ENCODE measurements at regions not wholly inside any gene's neighbourhood (a gene's known extent, or its start where the extent isn't known, plus 50 kb on each side); places are given as distances from the start of the nearest gene placed in this dataset.

- no peak overlapping the region for H3K27ac ChIP-seq (ENCODE audit: low read depth, low read length)
- WGBS, 3 donors: 77 to 91% (median 88%) methylated on average over 1 of the region's 1 CpG
Observed at GRCh38 chr3:30355622-30356021, 250.8 kb upstream of the TGFBR2 start.

GRCh38 chr3:30356866-30357753, 249.3 kb upstream of the TGFBR2 start:
- WGBS, 3 donors: 84 to 88% (median 86%) methylated on average over 6 of the region's 6 CpGs
- H3K27ac ChIP-seq (ENCODE audit: low read depth, low read length): no peak overlapping the region

- no peak overlapping the region for H3K27ac ChIP-seq (ENCODE audit: low read depth, low read length)
- WGBS, 3 donors: 58 to 93% (median 77%) methylated on average over 2 of the region's 2 CpGs
Observed at GRCh38 chr3:30357897-30358296, 248.5 kb upstream of the TGFBR2 start.

- WGBS, 3 donors: 82 to 93% (median 90%) methylated on average over 3 of the region's 3 CpGs
- H3K27ac ChIP-seq (ENCODE audit: low read depth, low read length): no peak overlapping the region
Observed at GRCh38 chr3:30358871-30359270, 247.5 kb upstream of the TGFBR2 start.

DNA sequence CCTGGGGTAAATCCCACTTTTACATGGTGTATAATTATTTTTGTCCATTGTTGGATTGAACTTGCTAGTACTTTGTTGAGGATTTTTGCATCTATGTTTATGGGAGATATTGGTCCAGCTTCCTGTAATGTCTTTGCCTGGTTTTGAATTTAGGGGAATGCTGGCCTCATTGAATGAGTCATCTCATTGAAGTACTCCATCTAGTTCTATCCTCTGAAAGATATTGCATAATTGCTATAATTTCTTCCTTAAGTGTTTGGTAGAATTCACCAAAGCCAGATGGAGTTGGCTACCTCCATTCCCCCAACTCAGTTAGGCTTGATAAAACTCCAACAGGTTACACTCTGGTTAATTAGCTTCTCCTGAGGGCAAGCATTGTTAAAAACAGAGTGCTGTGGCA, 237.4 kb upstream of the TGFBR2 start:
- H3K27ac ChIP-seq (ENCODE audit: low read depth, low read length): no peak overlapping the region

GRCh38 chr3:30370681-30371271, 235.6 kb upstream of the TGFBR2 start:
- H3K27ac ChIP-seq (ENCODE audit: low read depth, low read length): no peak overlapping the region
- 10 to 50% (median 33%) methylated on average over 5 of the region's 5 CpGs for WGBS, 3 donors

- WGBS, 3 donors: 54 to 62% (median 55%) methylated on average over 3 of the region's 3 CpGs
- H3K27ac ChIP-seq (ENCODE audit: low read depth, low read length): no peak overlapping the region
Observed at GRCh38 chr3:30372837-30373236, 233.6 kb upstream of the TGFBR2 start.

DNA sequence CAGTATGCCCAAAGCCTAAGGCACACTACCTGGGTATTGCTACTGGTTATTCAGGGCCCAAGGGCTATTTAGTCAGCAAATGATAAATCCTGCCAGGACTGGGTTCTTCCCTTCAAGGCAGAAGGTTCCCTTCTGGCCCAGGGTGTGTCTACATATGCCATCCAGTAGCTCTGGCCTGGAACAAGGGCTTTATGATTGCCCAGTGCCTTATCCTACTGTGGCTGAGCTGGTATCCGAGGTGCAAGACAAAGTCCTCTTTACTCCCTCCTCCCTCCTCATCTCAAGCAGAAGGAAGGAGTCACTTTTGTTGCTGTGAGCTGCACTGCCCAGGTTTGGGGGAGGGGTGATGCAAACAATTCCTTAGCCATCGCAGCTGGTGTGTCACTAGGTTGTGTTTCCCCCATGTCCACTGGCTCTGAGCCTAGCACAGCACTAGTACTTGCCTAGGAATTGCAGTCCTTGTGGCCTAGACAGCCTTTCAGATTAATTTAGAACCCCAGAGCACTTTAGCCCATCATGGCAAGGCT, 221.8 kb upstream of the TGFBR2 start:
- WGBS, 3 donors: 82 to 95% (median 88%) methylated on average over 2 of the region's 2 CpGs
- no peak overlapping the region for H3K27ac ChIP-seq (ENCODE audit: low read depth, low read length)

- H3K27ac ChIP-seq (ENCODE audit: low read depth, low read length): no peak overlapping the region
- WGBS, 3 donors: 85 to 88% (median 87%) methylated on average over 4 of the region's 4 CpGs
Observed at GRCh38 chr3:30393079-30393478, 213.3 kb upstream of the TGFBR2 start.

- no peak overlapping the region for H3K27ac ChIP-seq (ENCODE audit: low read depth, low read length)
- WGBS, 3 donors: 77 to 97% (median 80%) methylated on average over 1 of the region's 1 CpG
Observed at GRCh38 chr3:30397030-30397429, 209.4 kb upstream of the TGFBR2 start.

DNA sequence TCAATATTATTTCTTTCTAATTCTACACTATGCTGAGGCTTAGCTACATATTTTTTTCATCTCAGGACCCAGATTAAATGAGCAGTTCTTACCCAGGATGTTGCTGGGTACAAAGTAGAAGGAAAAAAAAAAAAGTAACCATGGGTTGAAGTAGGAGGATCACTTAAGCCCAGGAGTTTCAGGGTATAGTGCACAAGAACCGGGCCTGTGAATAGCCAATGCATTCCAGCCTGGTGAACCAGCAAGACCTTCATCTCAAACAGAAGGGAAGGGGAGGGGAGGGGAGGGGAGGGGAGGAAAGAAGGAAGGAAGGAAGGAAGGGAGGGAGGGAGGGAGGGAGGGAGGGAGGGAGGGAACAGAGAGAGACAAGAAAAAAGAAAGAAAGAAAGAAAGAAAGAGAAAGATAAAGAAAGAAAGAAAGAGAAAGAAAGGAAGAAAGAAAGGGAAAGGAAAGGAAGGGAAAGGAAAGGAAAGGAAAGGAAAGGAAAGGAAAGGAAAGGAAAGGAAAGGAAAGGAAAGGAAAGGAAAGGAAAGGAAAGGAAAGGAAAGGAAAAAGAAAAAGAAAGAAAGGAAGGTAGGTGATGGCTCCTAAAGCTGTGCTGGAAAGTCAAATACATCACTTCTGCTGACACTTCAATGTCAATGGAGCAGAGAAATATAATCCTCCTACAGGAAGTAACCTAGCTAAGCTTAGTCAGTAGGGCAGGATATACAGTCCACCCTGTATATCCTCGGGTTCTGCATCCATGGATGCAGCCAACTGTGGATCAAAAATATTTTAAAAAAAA, 206.8 kb upstream of the TGFBR2 start:
- H3K27ac ChIP-seq (ENCODE audit: low read depth, low read length): no peak overlapping the region
- 84 to 94% (median 91%) methylated on average over 2 of the region's 2 CpGs for WGBS, 3 donors

GRCh38 chr3:30400926-30401325, 205.5 kb upstream of the TGFBR2 start:
- 51 to 66% (median 66%) methylated on average over 3 of the region's 3 CpGs for WGBS, 3 donors
- no peak overlapping the region for H3K27ac ChIP-seq (ENCODE audit: low read depth, low read length)

DNA sequence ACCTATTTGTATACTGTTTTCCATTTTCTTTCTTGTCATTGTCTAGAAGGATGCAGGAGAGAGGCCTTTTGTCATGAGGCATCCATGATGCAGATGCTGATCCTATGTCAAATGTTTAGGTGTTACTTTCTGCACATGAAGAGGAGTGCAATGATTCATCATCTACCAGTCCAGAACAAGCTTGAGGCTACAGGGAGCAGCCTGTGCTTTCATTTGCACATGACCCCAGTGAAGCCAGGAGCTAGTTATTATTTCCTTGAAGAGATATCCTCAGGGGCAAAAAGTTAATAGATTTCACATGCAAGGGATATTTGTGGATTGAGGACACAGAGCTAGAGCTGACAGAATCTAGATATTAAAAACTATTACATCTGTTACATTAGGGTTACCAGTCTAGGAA, 204.4 kb upstream of the TGFBR2 start:
- H3K27ac ChIP-seq (ENCODE audit: low read depth, low read length): no peak overlapping the region

GRCh38 chr3:30407651-30408050, 198.8 kb upstream of the TGFBR2 start:
- WGBS, 3 donors: 93 to 96% (median 95%) methylated on average over 2 of the region's 2 CpGs
- H3K27ac ChIP-seq (ENCODE audit: low read depth, low read length): no peak overlapping the region

GRCh38 chr3:30408105-30408557, 198.3 kb upstream of the TGFBR2 start:
- 54 to 94% (median 82%) methylated on average over 2 of the region's 2 CpGs for WGBS, 3 donors
- no peak overlapping the region for H3K27ac ChIP-seq (ENCODE audit: low read depth, low read length)

- H3K27ac ChIP-seq (ENCODE audit: low read depth, low read length): no peak overlapping the region
- WGBS, 3 donors: 38 to 94% (median 92%) methylated on average over 1 of the region's 1 CpG
Observed at GRCh38 chr3:30418443-30418842, 188.0 kb upstream of the TGFBR2 start.

GRCh38 chr3:30421266-30421665, 185.1 kb upstream of the TGFBR2 start:
- 74 to 80% (median 79%) methylated on average over 2 of the region's 2 CpGs for WGBS, 3 donors
- H3K27ac ChIP-seq (ENCODE audit: low read depth, low read length): no peak overlapping the region

DNA sequence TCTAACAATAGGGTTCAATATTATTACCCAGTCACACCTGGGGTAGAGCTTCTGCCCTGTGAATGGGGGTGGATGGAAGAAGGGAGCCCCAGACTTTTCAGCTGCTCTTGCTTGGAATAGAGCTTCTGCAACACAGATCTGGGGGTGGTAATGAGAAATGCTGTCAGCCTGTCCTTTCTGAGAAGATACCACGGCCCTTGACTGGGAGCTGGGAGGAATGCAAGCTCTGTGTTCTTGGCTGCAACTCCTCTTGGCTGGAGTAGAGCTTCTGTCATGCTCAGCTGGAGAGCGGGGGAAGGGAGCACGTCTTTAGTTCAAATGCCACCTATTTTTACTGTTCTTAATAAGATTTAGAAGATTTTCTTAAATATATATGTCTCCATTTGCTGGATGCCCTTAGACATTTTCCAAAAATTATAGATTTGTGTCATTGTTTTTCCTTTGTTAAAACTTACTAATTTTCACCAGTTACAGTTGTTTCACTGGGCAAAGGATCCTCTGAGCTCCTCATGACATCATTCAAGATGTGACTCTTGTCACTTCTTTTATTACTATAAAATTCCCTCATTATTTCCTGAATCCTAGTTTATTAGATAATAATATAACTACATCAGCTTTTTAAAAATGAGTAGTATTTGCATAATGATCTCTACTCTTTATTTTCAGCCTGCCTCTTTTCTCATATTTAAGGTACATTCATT, 180.0 kb upstream of the TGFBR2 start:
- WGBS, 3 donors: 17 to 26% (median 26%) methylated on average over 3 of the region's 3 CpGs
- no peak overlapping the region for H3K27ac ChIP-seq (ENCODE audit: low read depth, low read length)

- no peak overlapping the region for H3K27ac ChIP-seq (ENCODE audit: low read depth, low read length)
Observed at GRCh38 chr3:30428251-30428650, 178.2 kb upstream of the TGFBR2 start.

All from adipose tissue (tissue), 3 donors.